ENCODE measurements at regions not wholly inside any gene's neighbourhood (a gene's known extent, or its start where the extent isn't known, plus 50 kb on each side); places are given as distances from the start of the nearest gene placed in this dataset.

GRCh38 chr9:3656224-3656623, 130.4 kb upstream of the RFX3 start:
- H2AK5ac ChIP-seq (ENCODE audit: insufficient read length, low read length): no peak overlapping the region
- H2AFZ ChIP-seq (ENCODE audit: low read length): no peak overlapping the region
- no peak overlapping the region for H2BK12ac ChIP-seq (ENCODE audit: insufficient read length, low read depth, low read length)
- Mint-ChIP-seq H3K27ac (no peak overlapping the region), H3K36me3 (ENCODE audit: insufficient read depth in 1 of 3, low read depth in 3 of 3) (no peaks in the 10 kb centered on the region), H3K4me3 (no peak overlapping the region), H3K27me3 (ENCODE audit: low read depth) (no peaks in the 10 kb centered on the region), H3K4me1 (peaks cover 12% of the 10 kb centered on the region in 2 experiments), H3K9me3 (no peaks in the 10 kb centered on the region; a peak in 1 of 5 replicates)
- H3K27me3 ChIP-seq (ENCODE audit: insufficient read depth, low read length): no peaks in the 10 kb centered on the region
- no peak overlapping the region for H3K27ac ChIP-seq (ENCODE audit: insufficient read length, low read depth, low read length)
- H3K56ac ChIP-seq (ENCODE audit: insufficient read length, low read depth, low read length): no peak overlapping the region
- no peak overlapping the region for H2BK5ac ChIP-seq (ENCODE audit: insufficient read length, low read length)
- H3K4me1 ChIP-seq (ENCODE audit: insufficient read depth, low read length): no peaks in the 10 kb centered on the region; the same call in 1 of the 2 replicates
- H3K14ac ChIP-seq (ENCODE audit: insufficient read depth, low read length): no peak overlapping the region
- no peak overlapping the region for H3K18ac ChIP-seq (ENCODE audit: insufficient read length, low read depth, low read length)
- no peak overlapping the region for H4K91ac ChIP-seq (ENCODE audit: insufficient read length, low read depth, low read length)
- H4K5ac ChIP-seq (ENCODE audit: insufficient read length, low read depth, low read length): no peak overlapping the region
- no peak overlapping the region for H3K4me2 ChIP-seq (ENCODE audit: insufficient read depth, insufficient read length, low read length)
- H2BK20ac ChIP-seq (ENCODE audit: low read depth, low read length, poor library complexity, severe bottlenecking): no peak overlapping the region
- H4K20me1 ChIP-seq (ENCODE audit: control insufficient read depth, insufficient read depth, insufficient read length): no peaks in the 10 kb centered on the region
- no peaks in the 10 kb centered on the region for H3K23me2 ChIP-seq (ENCODE audit: insufficient read length, low read depth, low read length, poor library complexity, severe bottlenecking)
- H4K8ac ChIP-seq (replicated peaks; ENCODE audit: insufficient read length, low read depth, low read length): no peak overlapping the region
- H3K23ac ChIP-seq (ENCODE audit: insufficient read length, low read depth, low read length): no peak overlapping the region
- H2BK15ac ChIP-seq (ENCODE audit: low read depth, low read length): no peak overlapping the region
- no peak overlapping the region for H3K9ac ChIP-seq (ENCODE audit: extremely low read depth, insufficient read length, low read length)
- no peaks in the 10 kb centered on the region for H3K9me3 ChIP-seq (ENCODE audit: control insufficient read depth, low read depth, low read length)
- H3K4ac ChIP-seq (ENCODE audit: low read depth, low read length): no peak overlapping the region
- no peaks in the 10 kb centered on the region for H3K79me2 ChIP-seq (ENCODE audit: insufficient read depth, low read length)
- no peak overlapping the region for H2BK120ac ChIP-seq (ENCODE audit: low read depth, low read length, poor library complexity, severe bottlenecking)
- DNase-seq: no peak
- no peak for TF ChIP-seq CTCF (conservative IDR thresholded peaks at IDR 0.05)
- no peaks in the 10 kb centered on the region for H3K79me1 ChIP-seq (ENCODE audit: insufficient read depth, low read depth, low read length, poor library complexity, severe bottlenecking)
- WGBS (ENCODE audit: extremely low coverage, insufficient read length, low lambda C conversion rate): no CpG with 5 or more reads among the region's 2 CpGs
- H3T11ph ChIP-seq (ENCODE audit: low read length): no peak overlapping the region

All from H9 (cell line).